HG03565 (cell line): ENCODE measurements at regions not wholly inside any gene's neighbourhood (a gene's known extent, or its start where the extent isn't known, plus 50 kb on each side); places are given as distances from the start of the nearest gene placed in this dataset.

ENCODE experiments used
- ATAC-seq: cut with Tn5 transposase; IDR thresholded peaks from one replicate; pipeline ENCODE4 v1.9.1; 2021; ENCODE audit warnings: mild to moderate bottlenecking, moderate library complexity; ENCODE audit not compliant: unreplicated experiment

GRCh38 chr2:21469158-21469557, 345.4 kb downstream of the TDRD15 start:
- no peak for ATAC-seq

GRCh38 chr2:21469564-21469963, 345.8 kb downstream of the TDRD15 start:
- no peak for ATAC-seq

GRCh38 chr2:21480162-21480561, 356.4 kb downstream of the TDRD15 start:
- ATAC-seq, result no peak

GRCh38 chr2:21484643-21485042, 360.9 kb downstream of the TDRD15 start:
- ATAC-seq, result no peak

- no peak for ATAC-seq
These were observed 362.7 kb downstream of the TDRD15 start for GRCh38 chr2:21486445-21486844.

GRCh38 chr2:21489080-21489479, 365.3 kb downstream of the TDRD15 start:
- no peak for ATAC-seq

GRCh38 chr2:21498016-21498415, 374.2 kb downstream of the TDRD15 start:
- no peak for ATAC-seq

- ATAC-seq, result no peak
These were observed 376.7 kb downstream of the TDRD15 start for GRCh38 chr2:21500401-21500945.

- no peak for ATAC-seq
These were observed 377.7 kb downstream of the TDRD15 start for GRCh38 chr2:21501376-21502027.

- no peak for ATAC-seq
These were observed 392.1 kb downstream of the TDRD15 start for GRCh38 chr2:21515903-21516302.

GRCh38 chr2:21519412-21519811, 395.6 kb downstream of the TDRD15 start:
- no peak for ATAC-seq

- no peak for ATAC-seq
These were observed 396.1 kb downstream of the TDRD15 start for GRCh38 chr2:21519821-21520220.

GRCh38 chr2:21535826-21536225, 412.1 kb downstream of the TDRD15 start:
- no peak for ATAC-seq

- no peak for ATAC-seq
These were observed 415.9 kb downstream of the TDRD15 start for GRCh38 chr2:21539685-21540084.

- no peak for ATAC-seq
These were observed 419.9 kb downstream of the TDRD15 start for GRCh38 chr2:21543630-21544029.

- no peak for ATAC-seq
These were observed 420.6 kb downstream of the TDRD15 start for GRCh38 chr2:21544392-21544791.

- ATAC-seq, result no peak
These were observed 429.2 kb downstream of the TDRD15 start for GRCh38 chr2:21552981-21553380.

- no peak for ATAC-seq
These were observed 435.6 kb downstream of the TDRD15 start for GRCh38 chr2:21559351-21559750.

- ATAC-seq, result no peak
These were observed 438.2 kb downstream of the TDRD15 start for GRCh38 chr2:21561965-21562364.

- no peak for ATAC-seq
These were observed 443.6 kb downstream of the TDRD15 start for GRCh38 chr2:21567395-21567794.

- no peak for ATAC-seq
These were observed 447.9 kb downstream of the TDRD15 start for GRCh38 chr2:21571686-21572085.

GRCh38 chr2:21580391-21580790, 456.6 kb downstream of the TDRD15 start:
- ATAC-seq, result no peak

- no peak for ATAC-seq
These were observed 462.1 kb downstream of the TDRD15 start for GRCh38 chr2:21585881-21586280.
